Stimulated activated CD4-positive, alpha-beta T cell treated with anti-CD3 and anti-CD28 coated beads, Interleukin-15, amount 100 ng/mL, for 48 hours (primary cell): ENCODE measurements at regions not wholly inside any gene's neighbourhood (a gene's known extent, or its start where the extent isn't known, plus 50 kb on each side); places are given as distances from the start of the nearest gene placed in this dataset.

Source experiments
- DNase-seq, 2 donors: peaks; one replicate each; pipeline ENCODE4 v3.0.0-alpha.2; 2020; ENCODE audit warnings: low read depth in 2 of 2

GRCh38 chr5:88979244-88979643, 96.3 kb upstream of the MEF2C start:
- peak in 1 of 2 donors; percentile 0 for DNase-seq

GRCh38 chr5:88976914-88977313, 93.9 kb upstream of the MEF2C start:
- no peak for DNase-seq

- DNase-seq = no peak
These were observed 84.9 kb upstream of the MEF2C start for GRCh38 chr5:88967633-88968585.

- no peak for DNase-seq
These were observed 81.8 kb upstream of the MEF2C start for GRCh38 chr5:88964831-88965230.

GRCh38 chr5:88957013-88957412, 74.0 kb upstream of the MEF2C start:
- DNase-seq = no peak

- DNase-seq = no peak
These were observed 73.4 kb upstream of the MEF2C start for GRCh38 chr5:88956416-88956815.

GRCh38 chr5:88955403-88955802, 72.4 kb upstream of the MEF2C start:
- no peak for DNase-seq

GRCh38 chr5:88954511-88954910, 71.5 kb upstream of the MEF2C start:
- no peak for DNase-seq

- DNase-seq = no peak
These were observed 70.1 kb upstream of the MEF2C start for GRCh38 chr5:88952996-88953643.

- no peak for DNase-seq
These were observed 69.4 kb upstream of the MEF2C start for GRCh38 chr5:88952344-88952743.

GRCh38 chr5:88951457-88951856, 68.5 kb upstream of the MEF2C start:
- no peak for DNase-seq

GRCh38 chr5:88948746-88949600, 66.0 kb upstream of the MEF2C start:
- DNase-seq = no peak

GRCh38 chr5:88944751-88945531, 62.0 kb upstream of the MEF2C start:
- no peak for DNase-seq

GRCh38 chr5:88941581-88941980, 58.6 kb upstream of the MEF2C start:
- DNase-seq = no peak

GRCh38 chr5:88940713-88941112, 57.7 kb upstream of the MEF2C start:
- DNase-seq = no peak

- no peak for DNase-seq
These were observed 56.3 kb upstream of the MEF2C start for GRCh38 chr5:88939300-88939699.

- DNase-seq = no peak
These were observed 55.5 kb upstream of the MEF2C start for GRCh38 chr5:88938488-88938887.

GRCh38 chr5:88937406-88937805, 54.4 kb upstream of the MEF2C start:
- DNase-seq = no peak

- DNase-seq = no peak
These were observed 51.5 kb upstream of the MEF2C start for GRCh38 chr5:88934439-88934838.
